H1 (cell line): ENCODE measurements at regions not wholly inside any gene's neighbourhood (a gene's known extent, or its start where the extent isn't known, plus 50 kb on each side); places are given as distances from the start of the nearest gene placed in this dataset.

ENCODE experiments used
- CTCF ChIA-PET: fragments of 300-600 bp; sonication (Branson Sonifier 250); formaldehyde crosslinking; loops from one replicate; lab custom pipeline; 2021; ENCODE audit not compliant: partially characterized antibody; lab: Charles Lee
- POLR2A ChIA-PET: fragments of 300-600 bp; sonication (Branson Sonifier 250); formaldehyde crosslinking; loops from one replicate; lab custom pipeline; 2021; ENCODE audit warnings: inconsistent platforms; ENCODE audit not compliant: partially characterized antibody; lab: Charles Lee
- DNase-seq, 2 experiments: peaks; one replicate each; pipeline versions ENCODE4 v3.0.0 to v3.0.0-alpha.2; 2010 to 2022; ENCODE audit warnings: low spot score in 2 of 2, low read depth in 1 of 2, mixed read lengths in 1 of 2
- FAIRE-seq: peaks from 2 replicates; lab custom pipeline; 2011; peaks lifted over from hg19 to GRCh38; lab: Jason Lieb, UNC
- H2AFZ ChIP-seq: 2 replicates; pipeline ENCODE4 v1.8.1; 2012; ENCODE audit warnings: low read length, inconsistent platforms
- H2AK5ac ChIP-seq: 2 replicates; pipeline ENCODE4 v1.6.1; 2013; ENCODE audit warnings: low read depth, low read length
- H2BK120ac ChIP-seq: replicated peaks from 2 replicates; pipeline ENCODE3; 2013; ENCODE audit warnings: low read depth, low read length, inconsistent platforms
- H2BK12ac ChIP-seq: 2 replicates; pipeline ENCODE4 v1.6.1; 2013; ENCODE audit warnings: low read depth, low read length
- H2BK15ac ChIP-seq: 2 replicates; pipeline ENCODE4 v1.6.1; 2013; ENCODE audit warnings: low read length
- H2BK20ac ChIP-seq: 2 replicates; pipeline ENCODE4 v1.6.1; 2013; ENCODE audit warnings: low read length
- H2BK5ac ChIP-seq: 2 replicates; pipeline ENCODE4 v1.6.1; 2013; ENCODE audit warnings: low read depth, low read length
- H3K14ac ChIP-seq: 2 replicates; pipeline ENCODE4 v1.6.1; 2013; ENCODE audit warnings: inconsistent platforms; ENCODE audit not compliant: insufficient read length
- H3K18ac ChIP-seq: 2 replicates; pipeline ENCODE4 v1.6.1; 2013; ENCODE audit warnings: low read length; ENCODE audit errors: extremely low read depth
- H3K23ac ChIP-seq: 2 replicates; pipeline ENCODE4 v1.6.1; 2013; ENCODE audit warnings: inconsistent platforms; ENCODE audit not compliant: insufficient read length
- H3K23me2 ChIP-seq: 2 replicates; pipeline ENCODE4 v1.6.1; 2013; ENCODE audit warnings: low read depth, low read length
- H3K27ac ChIP-seq: 2 replicates; pipeline ENCODE4 v1.6.1; 2011; ENCODE audit warnings: low read depth, low read length, inconsistent platforms
- H3K27me3 ChIP-seq, 4 experiments: replicated peaks in 1 of 4; 1 replicate in 1 of 4; 2 replicates in 3 of 4; pipeline versions ENCODE4 v1.6.1 to v1.8.1; 2011 to 2013; ENCODE audit warnings: low read length in 3 of 4, mild to moderate bottlenecking in 3 of 4, inconsistent platforms in 2 of 4, mixed read lengths in 2 of 4, moderate library complexity in 1 of 4; ENCODE audit not compliant: control insufficient read depth in 3 of 4, insufficient read depth in 3 of 4; ENCODE audit errors: extremely low read depth in 1 of 4
- H3K36me3 ChIP-seq, 4 experiments: 2 replicates each; pipeline versions ENCODE4 v1.6.1 to v1.8.1; 2011 to 2013; ENCODE audit warnings: mild to moderate bottlenecking in 4 of 4, low read length in 3 of 4, moderate library complexity in 2 of 4, control low read depth in 1 of 4, inconsistent platforms in 1 of 4; ENCODE audit not compliant: insufficient read depth in 4 of 4, control insufficient read depth in 2 of 4
- H3K4ac ChIP-seq: replicated peaks from 2 replicates; pipeline ENCODE3; 2013; ENCODE audit warnings: low read length, low read depth, mixed read lengths, inconsistent platforms; ENCODE audit not compliant: insufficient read length
- H3K4me1 ChIP-seq, 4 experiments: replicated peaks in 1 of 4; 1 replicate in 1 of 4; 2 replicates in 3 of 4; pipeline versions ENCODE4 v1.6.1 to v1.8.1; 2011 to 2013; ENCODE audit warnings: low read length in 3 of 4, inconsistent platforms in 2 of 4, mixed read lengths in 1 of 4; ENCODE audit not compliant: insufficient read depth in 4 of 4, control insufficient read depth in 3 of 4
- H3K4me2 ChIP-seq, 2 experiments: 2 replicates each; pipeline versions ENCODE4 v1.6.1 to v1.8.1; 2011 to 2013; ENCODE audit warnings: low read depth in 2 of 2, low read length in 2 of 2, control low read depth in 1 of 2, inconsistent platforms in 1 of 2, mild to moderate bottlenecking in 1 of 2; ENCODE audit not compliant: insufficient read depth in 1 of 2
- H3K4me3 ChIP-seq, 4 experiments: fragments of 200-600, 300-600 bp in 1 of 4; sonication (generic), shearing (Covaris generic), sonication (Bioruptor Twin) in 1 of 4; 2 replicates each; pipeline versions ENCODE4 v1.5.1 to v1.8.1; 2011 to 2016; ENCODE audit warnings: low read length in 4 of 4, low read depth in 3 of 4, control low read depth in 2 of 4, inconsistent platforms in 2 of 4, mild to moderate bottlenecking in 2 of 4, mixed read lengths in 1 of 4, moderate library complexity in 1 of 4; ENCODE audit not compliant: insufficient read depth in 2 of 4; ENCODE audit errors: extremely low read depth in 1 of 4
- H3K56ac ChIP-seq: replicated peaks from 2 replicates; pipeline ENCODE3; 2013; ENCODE audit warnings: low read depth, mild to moderate bottlenecking, mixed read lengths, low read length, inconsistent platforms; ENCODE audit not compliant: insufficient read length
- H3K79me1 ChIP-seq: 2 replicates; pipeline ENCODE4 v1.6.1; 2013; ENCODE audit warnings: low read depth, low read length, control low read depth
- H3K79me2 ChIP-seq, 2 experiments: 2 replicates each; pipeline versions ENCODE4 v1.6.1 to v1.8.1; 2012 to 2013; ENCODE audit warnings: low read length in 2 of 2, mild to moderate bottlenecking in 2 of 2, inconsistent platforms in 1 of 2; ENCODE audit not compliant: insufficient read depth in 2 of 2, control insufficient read depth in 1 of 2
- H3K9ac ChIP-seq, 4 experiments: replicated peaks in 1 of 4; 1 replicate in 1 of 4; 2 replicates in 3 of 4; pipeline versions ENCODE4 v1.6.1 to v1.8.1; 2011 to 2013; ENCODE audit warnings: low read depth in 3 of 4, low read length in 3 of 4, control low read depth in 2 of 4, mild to moderate bottlenecking in 2 of 4, moderate library complexity in 2 of 4, inconsistent platforms in 1 of 4; ENCODE audit errors: extremely low read depth in 1 of 4
- H3K9me3 ChIP-seq, 2 experiments: 2 replicates each; pipeline versions ENCODE4 v1.6.1 to v1.8.1; 2012 to 2013; ENCODE audit warnings: mild to moderate bottlenecking in 2 of 2, moderate library complexity in 2 of 2, control low read depth in 1 of 2, inconsistent platforms in 1 of 2, low read depth in 1 of 2, low read length in 1 of 2, mixed read lengths in 1 of 2; ENCODE audit not compliant: insufficient read depth in 2 of 2
- H4K20me1 ChIP-seq, 2 experiments: replicated peaks in 1 of 2; 2 replicates each; pipeline versions ENCODE3 to v1.8.1; 2011 to 2013; ENCODE audit warnings: inconsistent platforms in 2 of 2, low read length in 2 of 2, mild to moderate bottlenecking in 1 of 2; ENCODE audit not compliant: insufficient read depth in 2 of 2, control insufficient read depth in 1 of 2
- H4K5ac ChIP-seq: 2 replicates; pipeline ENCODE4 v1.6.1; 2013; ENCODE audit warnings: low read length, low read depth, mixed read lengths, inconsistent platforms; ENCODE audit not compliant: insufficient read length
- H4K8ac ChIP-seq: 2 replicates; pipeline ENCODE4 v1.8.0; 2013; ENCODE audit warnings: mild to moderate bottlenecking, moderate library complexity, low read length, inconsistent platforms; ENCODE audit not compliant: insufficient read depth; ENCODE audit errors: extremely low read depth
- H4K91ac ChIP-seq: replicated peaks from 2 replicates; pipeline ENCODE3; 2013; ENCODE audit warnings: low read length, mixed read lengths, inconsistent platforms; ENCODE audit not compliant: insufficient read length
- ASH2L ChIP-seq: fragments of 200-600, 300-600 bp; sonication (generic); IDR thresholded peaks from one replicate; pipeline ENCODE4 v1.7.1; 2017; ENCODE audit warnings: low read length
- CEBPB ChIP-seq: IDR thresholded peaks from 2 replicates; pipeline ENCODE4 v1.6.1; 2012; ENCODE audit warnings: low read depth, low read length
- CHD2 ChIP-seq: IDR thresholded peaks from 2 replicates; pipeline ENCODE4 v1.6.1; 2012; ENCODE audit warnings: low read length, improper control_type of control experiment
- EGR1 ChIP-seq: IDR thresholded peaks from 2 replicates; pipeline ENCODE4 v1.6.1; 2011; ENCODE audit warnings: low read depth, low read length, borderline replicate concordance
- JUND ChIP-seq: IDR thresholded peaks from 2 replicates; pipeline ENCODE4 v1.6.1; 2011; ENCODE audit warnings: mild to moderate bottlenecking, improper control_type of control experiment, low read length
- KDM5A ChIP-seq: fragments of 200-600 bp; IDR thresholded peaks from 2 replicates; pipeline ENCODE4 v1.7.1; 2012; ENCODE audit warnings: mild to moderate bottlenecking, low read length, inconsistent platforms, mixed read lengths
- POLR2A ChIP-seq, 2 experiments: IDR thresholded peaks; 1 replicate in 1 of 2; 2 replicates in 1 of 2; pipeline ENCODE4 v1.6.1; 2011; ENCODE audit warnings: low read depth in 2 of 2, low read length in 2 of 2, mild to moderate bottlenecking in 2 of 2; ENCODE audit errors: control extremely low read depth in 1 of 2
- POLR2AphosphoS5 ChIP-seq: IDR thresholded peaks from 2 replicates; pipeline ENCODE4 v1.6.1; 2011; ENCODE audit warnings: low read depth, low read length
- SUZ12 ChIP-seq: fragments of 200-600 bp; sonication (generic); IDR thresholded peaks from 2 replicates; pipeline ENCODE4 v1.6.1; 2012; ENCODE audit warnings: mild to moderate bottlenecking, inconsistent platforms, low read length, moderate library complexity, mixed read lengths
- TAF7 ChIP-seq: optimal IDR thresholded peaks from 2 replicates; pipeline ENCODE3; 2011; ENCODE audit warnings: low read depth, mild to moderate bottlenecking, inconsistent platforms, low read length, moderate library complexity, borderline replicate concordance
- WGBS, 2 experiments: shearing (Covaris generic) in 1 of 2; methylation state at CpG; one replicate each; pipeline versions ENCODE4 v1.1.6 to v1.1.7; 2013 to 2015; ENCODE audit warnings: low lambda C conversion rate in 2 of 2, mixed read lengths in 2 of 2, inconsistent platforms in 1 of 2, low coverage in 1 of 2, missing lambda C conversion rate in 1 of 2; ENCODE audit not compliant: insufficient replicate concordance in 2 of 2, insufficient coverage in 1 of 2, insufficient read length in 1 of 2; ENCODE audit errors: extremely low coverage in 1 of 2, missing lambda C conversion rate in 1 of 2; 5-methylcytosine and 5-hydroxymethylcytosine counted together
- TF ChIP-seq, protein P1 (sequence below): IDR thresholded peaks from 2 replicates; pipeline ENCODE4 v1.6.1; 2012; ENCODE audit warnings: low read length, inconsistent platforms

DNA sequence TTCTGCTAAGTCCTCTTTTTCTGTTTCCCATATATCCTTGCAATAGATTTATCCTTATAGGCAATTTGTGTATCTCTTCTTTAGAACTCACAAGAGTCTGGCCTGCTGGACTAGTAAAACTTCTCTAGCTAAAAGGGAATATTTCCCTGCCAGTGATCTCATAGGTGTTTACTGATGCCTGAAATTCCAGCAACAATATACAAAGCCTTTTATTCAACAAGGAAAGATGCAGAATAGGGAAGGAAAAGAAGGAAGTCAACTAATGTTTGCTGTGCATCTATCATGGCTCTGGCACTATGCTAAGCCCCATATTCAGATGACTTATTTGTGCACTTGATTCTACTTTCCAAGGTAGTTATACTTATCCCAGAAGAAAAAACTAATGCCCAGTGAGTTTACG, 160.0 kb upstream of the DMRTA1 start:
- FAIRE-seq: no peak
- CTCF ChIA-PET: interaction anchor here (0.5 to 1.2 kb wide), 4 partner anchors 10 to 694 kb away, joined by 3 to 4 read pairs (median 4); no protein-coding TSS in a partner anchor
- no peak overlapping the region for H2BK15ac ChIP-seq
- no peaks in the 10 kb centered on the region for H3K79me2 ChIP-seq
- H3K14ac ChIP-seq: no peak overlapping the region
- no peak overlapping the region for H2AK5ac ChIP-seq
- H3K4ac ChIP-seq: no peak overlapping the region
- no peak overlapping the region for H3K4me2 ChIP-seq
- no peaks in the 10 kb centered on the region for H4K20me1 ChIP-seq
- TF ChIP-seq EGR1 (no peak), TAF7 (no peak), JUND (no peak), CHD2 (no peak), POLR2AphosphoS5 (no peak), SUZ12 (no peak), KDM5A (no peak), CEBPB (no peak), POLR2A (IDR thresholded peaks at IDR 0.05; ENCODE audit: control extremely low read depth in 1 of 2, low read depth in 2 of 2, low read length in 2 of 2) (no peak), ASH2L (no peak)
- TF ChIP-seq, protein P1, sequence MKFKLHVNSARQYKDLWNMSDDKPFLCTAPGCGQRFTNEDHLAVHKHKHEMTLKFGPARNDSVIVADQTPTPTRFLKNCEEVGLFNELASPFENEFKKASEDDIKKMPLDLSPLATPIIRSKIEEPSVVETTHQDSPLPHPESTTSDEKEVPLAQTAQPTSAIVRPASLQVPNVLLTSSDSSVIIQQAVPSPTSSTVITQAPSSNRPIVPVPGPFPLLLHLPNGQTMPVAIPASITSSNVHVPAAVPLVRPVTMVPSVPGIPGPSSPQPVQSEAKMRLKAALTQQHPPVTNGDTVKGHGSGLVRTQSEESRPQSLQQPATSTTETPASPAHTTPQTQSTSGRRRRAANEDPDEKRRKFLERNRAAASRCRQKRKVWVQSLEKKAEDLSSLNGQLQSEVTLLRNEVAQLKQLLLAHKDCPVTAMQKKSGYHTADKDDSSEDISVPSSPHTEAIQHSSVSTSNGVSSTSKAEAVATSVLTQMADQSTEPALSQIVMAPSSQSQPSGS: no peak
- TF ChIP-seq, all 59 proteins: peak for 0
- H4K8ac ChIP-seq: no peak overlapping the region
- H3K4me1 ChIP-seq: no peaks in the 10 kb centered on the region
- no peak overlapping the region for H4K91ac ChIP-seq
- no peaks in the 10 kb centered on the region for H3K9me3 ChIP-seq
- H2BK5ac ChIP-seq: no peak overlapping the region
- H3K27me3 ChIP-seq: no peaks in the 10 kb centered on the region
- no peak overlapping the region for H2BK20ac ChIP-seq
- no peaks in the 10 kb centered on the region for H3K36me3 ChIP-seq
- H3K23ac ChIP-seq: no peak overlapping the region
- H3K56ac ChIP-seq: no peak overlapping the region
- no peaks in the 10 kb centered on the region for H3K23me2 ChIP-seq
- H3K4me3 ChIP-seq: no peak overlapping the region
- 89% methylated on average over 1 of the region's 1 CpG; no CpG with 5 or more reads in 1 of the 2 experiments for WGBS, 2 experiments
- POLR2A ChIA-PET: no interaction called here
- H3K18ac ChIP-seq: no peak overlapping the region
- H2AFZ ChIP-seq: no peak overlapping the region
- H3K9ac ChIP-seq: no peak overlapping the region
- no peak overlapping the region for H2BK12ac ChIP-seq
- H3K79me1 ChIP-seq: no peaks in the 10 kb centered on the region
- H4K5ac ChIP-seq: no peak overlapping the region
- no peak for DNase-seq
- H3K27ac ChIP-seq: no peak overlapping the region
- H2BK120ac ChIP-seq: no peak overlapping the region
